ENCODE measurements at regions not wholly inside any gene's neighbourhood (a gene's known extent, or its start where the extent isn't known, plus 50 kb on each side); places are given as distances from the start of the nearest gene placed in this dataset.
"Not testable (repeated sequence)": the region's sequence is repeated elsewhere in the genome, so short reads cannot be mapped to it uniquely, and the experiment has no call there.

- not testable (repeated sequence) for H3F3A ChIP-seq (ENCODE audit: insufficient read depth); H3K27me3 ChIP-seq (ENCODE audit: low read length); H3K27ac ChIP-seq (ENCODE audit: low read depth, low read length); H3K9me2 ChIP-seq (replicated peaks; ENCODE audit: insufficient read depth, low read length); H2AFZ ChIP-seq (ENCODE audit: low read depth, low read length, severe bottlenecking); H3K4me2 ChIP-seq (ENCODE audit: low read depth, low read length, poor library complexity, severe bottlenecking); H3K9ac ChIP-seq (ENCODE audit: low read length); H3K79me2 ChIP-seq (ENCODE audit: insufficient read depth, low read length); H4K20me1 ChIP-seq (ENCODE audit: low read depth, low read length); H3K4me3 ChIP-seq (ENCODE audit: insufficient read depth, low read length, poor library complexity, severe bottlenecking); H3K9me3 ChIP-seq (ENCODE audit: insufficient read depth, low read length); H3K36me3 ChIP-seq (ENCODE audit: low read length)
Measured at GRCh38 chr13:46455924-46456323, 68.9 kb upstream of the RUBCNL start.

GRCh38 chr13:46451145-46451544, 64.1 kb upstream of the RUBCNL start:
- not testable (repeated sequence) for H3K27me3 ChIP-seq (ENCODE audit: low read length); H3K9me2 ChIP-seq (replicated peaks; ENCODE audit: insufficient read depth, low read length); H3K4me2 ChIP-seq (ENCODE audit: low read depth, low read length, poor library complexity, severe bottlenecking); H3K36me3 ChIP-seq (ENCODE audit: low read length); H4K20me1 ChIP-seq (ENCODE audit: low read depth, low read length); H3K27ac ChIP-seq (ENCODE audit: low read depth, low read length); H3K9me3 ChIP-seq (ENCODE audit: insufficient read depth, low read length); H3K9ac ChIP-seq (ENCODE audit: low read length); H3K79me2 ChIP-seq (ENCODE audit: insufficient read depth, low read length); H2AFZ ChIP-seq (ENCODE audit: low read depth, low read length, severe bottlenecking); H3F3A ChIP-seq (ENCODE audit: insufficient read depth); H3K4me3 ChIP-seq (ENCODE audit: insufficient read depth, low read length, poor library complexity, severe bottlenecking)

- not testable (repeated sequence) for H3K27me3 ChIP-seq (ENCODE audit: low read length); H2AFZ ChIP-seq (ENCODE audit: low read depth, low read length, severe bottlenecking); H3K9me3 ChIP-seq (ENCODE audit: insufficient read depth, low read length); H3F3A ChIP-seq (ENCODE audit: insufficient read depth); H3K4me2 ChIP-seq (ENCODE audit: low read depth, low read length, poor library complexity, severe bottlenecking); H3K4me3 ChIP-seq (ENCODE audit: insufficient read depth, low read length, poor library complexity, severe bottlenecking); H4K20me1 ChIP-seq (ENCODE audit: low read depth, low read length); H3K79me2 ChIP-seq (ENCODE audit: insufficient read depth, low read length); H3K27ac ChIP-seq (ENCODE audit: low read depth, low read length); H3K9ac ChIP-seq (ENCODE audit: low read length); H3K9me2 ChIP-seq (replicated peaks; ENCODE audit: insufficient read depth, low read length); H3K36me3 ChIP-seq (ENCODE audit: low read length)
Measured at GRCh38 chr13:46449949-46450348, 62.9 kb upstream of the RUBCNL start.

- H3K79me2 ChIP-seq (ENCODE audit: insufficient read depth, low read length); H3K9me2 ChIP-seq (replicated peaks; ENCODE audit: insufficient read depth, low read length); H3K36me3 ChIP-seq (ENCODE audit: low read length); H3K9ac ChIP-seq (ENCODE audit: low read length); H3K27ac ChIP-seq (ENCODE audit: low read depth, low read length); H3K27me3 ChIP-seq (ENCODE audit: low read length); H3F3A ChIP-seq (ENCODE audit: insufficient read depth); H4K20me1 ChIP-seq (ENCODE audit: low read depth, low read length); H3K4me3 ChIP-seq (ENCODE audit: insufficient read depth, low read length, poor library complexity, severe bottlenecking); H3K9me3 ChIP-seq (ENCODE audit: insufficient read depth, low read length); H3K4me2 ChIP-seq (ENCODE audit: low read depth, low read length, poor library complexity, severe bottlenecking); H2AFZ ChIP-seq (ENCODE audit: low read depth, low read length, severe bottlenecking): not testable (repeated sequence)
Measured at GRCh38 chr13:46448148-46448547, 61.1 kb upstream of the RUBCNL start.

GRCh38 chr13:46437808-46438404, 50.9 kb upstream of the RUBCNL start:
- H4K20me1 ChIP-seq (ENCODE audit: low read depth, low read length); H2AFZ ChIP-seq (ENCODE audit: low read depth, low read length, severe bottlenecking); H3K27me3 ChIP-seq (ENCODE audit: low read length); H3K4me2 ChIP-seq (ENCODE audit: low read depth, low read length, poor library complexity, severe bottlenecking); H3K36me3 ChIP-seq (ENCODE audit: low read length); H3K9me2 ChIP-seq (replicated peaks; ENCODE audit: insufficient read depth, low read length); H3K79me2 ChIP-seq (ENCODE audit: insufficient read depth, low read length); H3K9me3 ChIP-seq (ENCODE audit: insufficient read depth, low read length); H3K4me3 ChIP-seq (ENCODE audit: insufficient read depth, low read length, poor library complexity, severe bottlenecking); H3F3A ChIP-seq (ENCODE audit: insufficient read depth); H3K9ac ChIP-seq (ENCODE audit: low read length); H3K27ac ChIP-seq (ENCODE audit: low read depth, low read length): not testable (repeated sequence)

Data from SU-DHL-6 (cell line).